ENCODE measurements at regions not wholly inside any gene's neighbourhood (a gene's known extent, or its start where the extent isn't known, plus 50 kb on each side); places are given as distances from the start of the nearest gene placed in this dataset.

- no peak for TF ChIP-seq CTCF (IDR thresholded peaks at IDR 0.05; ENCODE audit: poor library complexity, severe bottlenecking)
- no peak for TF ChIP-seq POLR2AphosphoS5 (IDR thresholded peaks at IDR 0.05)
- TF ChIP-seq TAF1 (IDR thresholded peaks at IDR 0.05; ENCODE audit: low read depth): no peak
- TF ChIP-seq REST (IDR thresholded peaks at IDR 0.05; ENCODE audit: borderline replicate concordance): no peak
- TF ChIP-seq EZH2 (IDR thresholded peaks at IDR 0.05; ENCODE audit: borderline replicate concordance, insufficient read depth, low read length, poor library complexity, severe bottlenecking): no peak
- no peak for TF ChIP-seq RAD21 (conservative IDR thresholded peaks at IDR 0.05)
- TF ChIP-seq EP300 (conservative IDR thresholded peaks at IDR 0.05; ENCODE audit: poor library complexity, severe bottlenecking): no peak
- no peak for TF ChIP-seq SMC3 (conservative IDR thresholded peaks at IDR 0.05; ENCODE audit: poor library complexity)
- TF ChIP-seq MXI1 (conservative IDR thresholded peaks at IDR 0.05; ENCODE audit: poor library complexity, severe bottlenecking): no peak
Measured at GRCh38 chr4:155017426-155017825, 191.0 kb upstream of the NPY2R start.
